ENCODE measurements at regions not wholly inside any gene's neighbourhood (a gene's known extent, or its start where the extent isn't known, plus 50 kb on each side); places are given as distances from the start of the nearest gene placed in this dataset.

DNA sequence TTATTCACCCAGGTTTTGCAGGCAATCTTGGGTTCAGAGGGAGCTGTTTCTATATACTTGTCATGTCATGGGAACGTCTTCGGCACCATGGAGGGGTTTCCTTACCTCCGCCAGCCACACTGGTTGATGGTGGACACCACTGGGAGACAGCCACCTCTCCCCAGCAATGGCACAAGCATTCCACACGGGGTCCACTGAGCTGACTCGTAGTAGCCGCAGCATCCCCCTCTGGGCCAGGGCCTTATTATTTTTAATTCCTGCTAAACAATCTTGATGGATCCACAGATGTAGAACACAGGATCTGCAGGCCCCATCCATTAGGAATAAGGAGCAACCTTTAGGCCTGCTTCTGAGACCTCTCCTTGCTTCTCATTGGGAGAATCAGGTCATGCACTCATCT is 132.9 kb downstream of the DICER1 start:
- CTCF ChIA-PET, result interaction anchor here (0.6 kb wide), 1 partner anchor 540 kb away, joined by 4 read pairs; no protein-coding TSS in a partner anchor
- H3K4me3 ChIP-seq (ENCODE audit: low read depth, low read length), result no peak overlapping the region
- DNase-seq (ENCODE audit: low read depth, low spot score), result no peak
- POLR2A ChIA-PET, result no interaction called here
- TF ChIP-seq, protein P1, sequence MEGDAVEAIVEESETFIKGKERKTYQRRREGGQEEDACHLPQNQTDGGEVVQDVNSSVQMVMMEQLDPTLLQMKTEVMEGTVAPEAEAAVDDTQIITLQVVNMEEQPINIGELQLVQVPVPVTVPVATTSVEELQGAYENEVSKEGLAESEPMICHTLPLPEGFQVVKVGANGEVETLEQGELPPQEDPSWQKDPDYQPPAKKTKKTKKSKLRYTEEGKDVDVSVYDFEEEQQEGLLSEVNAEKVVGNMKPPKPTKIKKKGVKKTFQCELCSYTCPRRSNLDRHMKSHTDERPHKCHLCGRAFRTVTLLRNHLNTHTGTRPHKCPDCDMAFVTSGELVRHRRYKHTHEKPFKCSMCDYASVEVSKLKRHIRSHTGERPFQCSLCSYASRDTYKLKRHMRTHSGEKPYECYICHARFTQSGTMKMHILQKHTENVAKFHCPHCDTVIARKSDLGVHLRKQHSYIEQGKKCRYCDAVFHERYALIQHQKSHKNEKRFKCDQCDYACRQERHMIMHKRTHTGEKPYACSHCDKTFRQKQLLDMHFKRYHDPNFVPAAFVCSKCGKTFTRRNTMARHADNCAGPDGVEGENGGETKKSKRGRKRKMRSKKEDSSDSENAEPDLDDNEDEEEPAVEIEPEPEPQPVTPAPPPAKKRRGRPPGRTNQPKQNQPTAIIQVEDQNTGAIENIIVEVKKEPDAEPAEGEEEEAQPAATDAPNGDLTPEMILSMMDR (IDR thresholded peaks at IDR 0.05; ENCODE audit: insufficient read depth, low read length, missing control alignments), result no peak

DNA sequence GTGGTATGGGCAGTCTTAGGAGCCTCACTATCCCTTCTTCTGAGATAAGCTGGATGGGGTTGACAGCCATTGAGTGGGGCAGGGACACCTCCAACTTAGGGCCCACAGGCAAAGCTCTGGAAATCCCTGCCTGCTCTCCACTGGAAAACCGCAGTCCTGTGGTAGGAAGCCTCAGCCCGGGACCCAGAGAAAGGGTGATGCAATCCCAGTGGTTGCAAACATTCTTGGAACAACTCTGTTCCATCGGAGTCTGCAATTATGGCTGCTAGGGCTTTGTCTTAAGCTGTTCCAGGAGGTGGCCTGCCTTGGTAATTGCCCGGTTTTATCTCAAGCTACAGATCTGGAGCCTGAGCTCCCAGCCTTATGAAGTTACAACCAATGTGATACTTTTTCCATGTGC is 133.4 kb downstream of the DICER1 start:
- TF ChIP-seq, protein P1 (IDR thresholded peaks at IDR 0.05; ENCODE audit: insufficient read depth, low read length, missing control alignments), result no peak
- POLR2A ChIA-PET, result no interaction called here
- no peak overlapping the region for H3K4me3 ChIP-seq (ENCODE audit: low read depth, low read length)
- no peak for DNase-seq (ENCODE audit: low read depth, low spot score)
- CTCF ChIA-PET, result no interaction called here

DNA sequence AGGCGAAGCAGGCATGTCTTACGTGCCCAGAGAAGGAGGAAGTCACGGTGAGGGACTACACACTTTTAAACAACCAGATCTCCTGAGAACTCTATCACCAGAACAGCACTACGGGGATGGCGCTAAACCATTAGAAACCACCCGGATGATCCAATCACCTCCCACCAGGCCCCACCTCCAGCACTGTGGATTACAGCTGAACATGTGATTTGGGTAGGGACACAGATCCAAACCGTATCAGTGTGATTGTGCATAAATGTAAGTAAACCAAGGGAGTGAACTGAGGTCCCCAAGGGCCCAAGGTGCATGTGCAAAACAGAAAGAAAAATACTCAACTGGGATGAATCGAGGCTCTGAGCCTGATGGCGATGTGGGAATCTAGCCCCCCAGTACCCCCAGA is 134.2 kb downstream of the DICER1 start:
- TF ChIP-seq, protein P1 (IDR thresholded peaks at IDR 0.05; ENCODE audit: insufficient read depth, low read length, missing control alignments), result no peak
- no peak overlapping the region for H3K4me3 ChIP-seq (ENCODE audit: low read depth, low read length)
- no peak for DNase-seq (ENCODE audit: low read depth, low spot score)
- CTCF ChIA-PET, result no interaction called here
- POLR2A ChIA-PET, result no interaction called here

DNA sequence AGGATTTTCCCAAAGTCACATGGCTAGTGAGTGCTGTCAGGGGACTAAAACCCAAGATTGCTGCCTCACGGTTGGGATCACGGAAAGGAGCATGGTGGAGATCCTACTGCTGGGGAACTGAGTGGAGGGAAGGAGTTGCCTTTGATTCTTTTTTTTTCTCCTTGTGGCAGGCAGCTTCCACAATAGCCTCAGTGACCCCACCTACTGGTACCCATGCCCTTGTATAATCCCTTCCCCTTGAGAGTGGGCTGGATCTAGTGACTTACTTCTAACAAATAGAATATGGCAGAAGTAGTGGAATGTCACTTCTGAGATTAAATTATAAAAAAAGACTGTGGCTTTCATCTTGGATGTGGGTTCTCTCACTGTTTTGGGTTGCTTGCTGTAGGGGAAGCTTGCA is 135.7 kb downstream of the DICER1 start:
- CTCF ChIA-PET, result no interaction called here
- TF ChIP-seq, protein P1 (IDR thresholded peaks at IDR 0.05; ENCODE audit: insufficient read depth, low read length, missing control alignments), result no peak
- H3K4me3 ChIP-seq (ENCODE audit: low read depth, low read length), result no peak overlapping the region

GRCh38 chr14:95018821-95019220 is 138.5 kb downstream of the DICER1 start:
- DNase-seq (ENCODE audit: low read depth, low spot score), result no peak
- no peak overlapping the region for H3K4me3 ChIP-seq (ENCODE audit: low read depth, low read length)
- TF ChIP-seq, protein P1 (IDR thresholded peaks at IDR 0.05; ENCODE audit: insufficient read depth, low read length, missing control alignments), result no peak
- CTCF ChIA-PET, result interaction anchor here (0.6 kb wide), 1 partner anchor 229 kb away, joined by 3 read pairs; no protein-coding TSS in a partner anchor
- POLR2A ChIA-PET, result no interaction called here

More for the DNA sequence above, 135.7 kb downstream of the DICER1 start:
- DNase-seq (ENCODE audit: low read depth, low spot score), result no peak
- POLR2A ChIA-PET, result no interaction called here

DNA sequence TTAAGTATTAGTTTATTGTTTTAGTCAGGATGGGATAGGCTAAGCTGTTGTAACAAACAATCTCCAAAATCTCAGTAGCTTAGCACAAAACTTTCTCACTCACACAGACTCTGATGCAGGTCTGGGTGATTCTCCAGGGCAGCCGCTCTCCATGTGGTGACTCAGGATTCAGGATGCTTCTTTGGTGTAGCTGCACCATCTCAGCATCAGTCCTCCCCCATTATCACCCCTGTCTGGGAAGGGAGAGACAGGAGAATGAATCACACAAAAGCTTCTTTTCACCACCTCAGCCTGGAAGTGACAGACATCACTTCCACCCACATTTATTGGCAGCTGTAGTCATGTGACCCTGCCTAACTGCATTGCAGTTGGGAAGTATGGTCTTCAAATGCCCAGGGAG is 142.3 kb downstream of the DICER1 start:
- POLR2A ChIA-PET, result no interaction called here

More for the DNA sequence above, 142.3 kb downstream of the DICER1 start:
- DNase-seq (ENCODE audit: low read depth, low spot score), result no peak
- CTCF ChIA-PET, result no interaction called here
- no peak overlapping the region for H3K4me3 ChIP-seq (ENCODE audit: low read depth, low read length)
- TF ChIP-seq, protein P1 (IDR thresholded peaks at IDR 0.05; ENCODE audit: insufficient read depth, low read length, missing control alignments), result no peak
